OCI-LY7 (cell line): ENCODE measurements at regions not wholly inside any gene's neighbourhood (a gene's known extent, or its start where the extent isn't known, plus 50 kb on each side); places are given as distances from the start of the nearest gene placed in this dataset.

Source experiments
- BruUV-seq: library from RNA; stranded (reverse); fragments of 400-500 nt; replicated peaks from 2 replicates; lab custom pipeline; 2021; lab: Mats Ljungman, UMichigan
- CTCF ChIA-PET: fragments of 300-600 bp; sonication (Branson Sonifier 250); formaldehyde crosslinking; loops from one replicate; lab custom pipeline; 2022; ENCODE audit warnings: antibody characterized with exemption; ENCODE audit not compliant: unreplicated experiment; lab: Charles Lee
- POLR2A ChIA-PET: fragments of 300-600 bp; sonication (Branson Sonifier 250); formaldehyde crosslinking; loops from one replicate; lab custom pipeline; 2022; ENCODE audit warnings: antibody characterized with exemption; lab: Charles Lee
- DNase-seq: peaks from one replicate; pipeline ENCODE4 v3.0.0-alpha.2; 2015; ENCODE audit warnings: low spot score
- H2AFZ ChIP-seq: fragments of 200-600 bp; sonication (generic), shearing (Covaris generic); 2 replicates; pipeline ENCODE4 v1.6.1; 2014; ENCODE audit warnings: mild to moderate bottlenecking, antibody characterized with exemption, low read length, moderate library complexity
- H3K27ac ChIP-seq: fragments of 200-600 bp; sonication (generic); 2 replicates; pipeline ENCODE4 v1.5.1; 2014; ENCODE audit warnings: mixed run types, low read depth, mild to moderate bottlenecking, moderate library complexity, low read length, inconsistent platforms; ENCODE audit not compliant: poor library complexity, severe bottlenecking
- H3K36me3 ChIP-seq: fragments of 200-600 bp; sonication (generic); 2 replicates; pipeline ENCODE4 v1.6.1; 2014; ENCODE audit warnings: mild to moderate bottlenecking, antibody characterized with exemption, low read length, moderate library complexity, mixed read lengths; ENCODE audit not compliant: insufficient read depth
- H3K4me1 ChIP-seq: fragments of 200-600 bp; sonication (generic); 2 replicates; pipeline ENCODE4 v1.5.1; 2014; ENCODE audit warnings: mild to moderate bottlenecking, low read length; ENCODE audit not compliant: insufficient read depth, poor library complexity, severe bottlenecking
- H3K4me2 ChIP-seq: fragments of 200-600 bp; sonication (generic); 2 replicates; pipeline ENCODE4 v1.6.1; 2014; ENCODE audit warnings: mild to moderate bottlenecking, low read length
- H3K4me3 ChIP-seq: fragments of 200-600 bp; sonication (generic); 2 replicates; pipeline ENCODE4 v1.5.1; 2014; ENCODE audit warnings: mild to moderate bottlenecking, low read depth, low read length; ENCODE audit not compliant: poor library complexity, severe bottlenecking
- H3K79me2 ChIP-seq: fragments of 200-600 bp; sonication (generic); 2 replicates; pipeline ENCODE4 v1.6.1; 2016; ENCODE audit warnings: low read depth, mild to moderate bottlenecking, low read length, moderate library complexity, mixed read lengths; ENCODE audit not compliant: insufficient read depth
- H3K9me2 ChIP-seq: fragments of 200-600 bp; sonication (generic); 2 replicates; pipeline ENCODE4 v1.6.1; 2016; ENCODE audit warnings: mild to moderate bottlenecking, low read length, mixed read lengths; ENCODE audit not compliant: insufficient read depth
- H3K9me3 ChIP-seq: fragments of 200-600 bp; sonication (generic); 2 replicates; pipeline ENCODE4 v1.6.1; 2014; ENCODE audit warnings: mild to moderate bottlenecking, mixed run types, low read length, mixed read lengths
- H4K20me1 ChIP-seq: fragments of 200-600 bp; sonication (generic); 2 replicates; pipeline ENCODE4 v1.6.1; 2014; ENCODE audit warnings: mild to moderate bottlenecking, antibody characterized with exemption, low read length, moderate library complexity, mixed read lengths; ENCODE audit not compliant: insufficient read depth
- EZH2phosphoT487 ChIP-seq: fragments of 200-600 bp; sonication (generic); IDR thresholded peaks from 2 replicates; pipeline ENCODE4 v1.6.1; 2018; ENCODE audit warnings: low read depth, borderline replicate concordance, mild to moderate bottlenecking, mixed run types, antibody characterized with exemption, low read length, moderate library complexity, mixed read lengths
- intact Hi-C: fragments of 100-400 bp; cut with micrococcal nuclease; formaldehyde crosslinking; loops from one replicate; pipeline ENCODE4 v1.10.0; 2022; ENCODE audit not compliant: unreplicated experiment
- TF ChIP-seq, protein P1 (sequence below): fragments of 200-600 bp; sonication (generic); conservative IDR thresholded peaks from 2 replicates; pipeline ENCODE4 v1.5.1; 2014; ENCODE audit warnings: mild to moderate bottlenecking, antibody characterized with exemption, low read length, moderate library complexity, mixed read lengths

DNA sequence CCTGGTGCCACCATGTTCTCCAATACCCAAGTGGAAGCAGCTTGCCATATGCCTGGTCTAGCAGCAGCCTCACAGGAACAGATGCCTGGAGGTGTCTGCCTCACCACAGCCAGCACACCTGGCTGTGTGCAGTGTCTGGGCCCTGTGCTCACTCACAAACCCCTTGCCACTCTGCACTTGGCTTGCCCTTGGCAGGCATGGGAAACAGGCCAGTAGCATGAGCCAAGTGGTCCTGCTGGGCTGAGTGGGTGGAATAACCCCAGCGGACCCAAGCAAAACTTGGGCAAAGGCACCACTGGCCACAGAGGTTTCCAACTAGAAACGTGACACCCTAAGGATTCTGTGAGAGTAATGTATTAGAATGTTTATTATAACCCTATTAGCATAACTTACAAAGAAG lies 600.5 kb upstream of the GJE1 start:
- H3K4me2 ChIP-seq, result no peak overlapping the region
- ChIA-PET CTCF (no interaction called here), POLR2A (interaction anchor here (1.3 kb wide), 1 partner anchor 9 kb away, joined by 3 read pairs; no protein-coding TSS in a partner anchor)
- no peaks in the 10 kb centered on the region for H3K79me2 ChIP-seq
- no peaks in the 10 kb centered on the region for H3K9me2 ChIP-seq
- no peaks in the 10 kb centered on the region for H3K4me1 ChIP-seq
- H3K27ac ChIP-seq, result no peak overlapping the region
- no peak overlapping the region for H2AFZ ChIP-seq
- H3K9me3 ChIP-seq, result no peaks in the 10 kb centered on the region
- DNase-seq, result no peak
- intact Hi-C loops, result no loop called here
- no peaks in the 10 kb centered on the region for H4K20me1 ChIP-seq
- no TSS peak for BruUV-seq
- TF ChIP-seq EZH2phosphoT487, result no peak
- TF ChIP-seq, protein P1, sequence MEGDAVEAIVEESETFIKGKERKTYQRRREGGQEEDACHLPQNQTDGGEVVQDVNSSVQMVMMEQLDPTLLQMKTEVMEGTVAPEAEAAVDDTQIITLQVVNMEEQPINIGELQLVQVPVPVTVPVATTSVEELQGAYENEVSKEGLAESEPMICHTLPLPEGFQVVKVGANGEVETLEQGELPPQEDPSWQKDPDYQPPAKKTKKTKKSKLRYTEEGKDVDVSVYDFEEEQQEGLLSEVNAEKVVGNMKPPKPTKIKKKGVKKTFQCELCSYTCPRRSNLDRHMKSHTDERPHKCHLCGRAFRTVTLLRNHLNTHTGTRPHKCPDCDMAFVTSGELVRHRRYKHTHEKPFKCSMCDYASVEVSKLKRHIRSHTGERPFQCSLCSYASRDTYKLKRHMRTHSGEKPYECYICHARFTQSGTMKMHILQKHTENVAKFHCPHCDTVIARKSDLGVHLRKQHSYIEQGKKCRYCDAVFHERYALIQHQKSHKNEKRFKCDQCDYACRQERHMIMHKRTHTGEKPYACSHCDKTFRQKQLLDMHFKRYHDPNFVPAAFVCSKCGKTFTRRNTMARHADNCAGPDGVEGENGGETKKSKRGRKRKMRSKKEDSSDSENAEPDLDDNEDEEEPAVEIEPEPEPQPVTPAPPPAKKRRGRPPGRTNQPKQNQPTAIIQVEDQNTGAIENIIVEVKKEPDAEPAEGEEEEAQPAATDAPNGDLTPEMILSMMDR, result no peak
- H3K4me3 ChIP-seq, result no peak overlapping the region
- no peaks in the 10 kb centered on the region for H3K36me3 ChIP-seq

DNA sequence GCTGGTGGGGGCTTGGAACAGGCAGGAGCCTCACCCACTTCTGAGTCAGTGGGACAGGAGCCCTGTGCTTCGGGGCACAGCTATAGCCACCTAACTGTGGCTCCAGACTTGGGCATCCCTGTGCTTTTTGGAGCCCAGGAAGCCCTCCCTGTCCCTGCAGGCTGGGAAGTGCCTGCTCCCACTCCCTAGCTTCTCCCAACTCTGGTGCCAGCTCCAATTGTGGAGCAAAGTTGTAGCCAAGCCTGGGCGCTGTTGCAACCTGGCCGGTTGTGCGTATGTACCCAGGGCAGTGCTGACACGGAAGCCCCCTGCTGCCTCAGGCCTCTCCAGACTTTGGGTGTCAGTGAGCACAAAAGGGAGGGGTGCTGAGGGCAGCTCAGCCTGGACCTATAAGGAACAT lies 601.7 kb upstream of the GJE1 start:
- no peak overlapping the region for H3K4me2 ChIP-seq
- ChIA-PET CTCF (no interaction called here), POLR2A (interaction anchor here (1.3 kb wide), 1 partner anchor 8 kb away, joined by 3 read pairs; no protein-coding TSS in a partner anchor)
- H3K36me3 ChIP-seq, result no peaks in the 10 kb centered on the region
- no peaks in the 10 kb centered on the region for H3K79me2 ChIP-seq
- DNase-seq, result no peak
- TF ChIP-seq EZH2phosphoT487, result no peak
- TF ChIP-seq, protein P1, result no peak
- no peaks in the 10 kb centered on the region for H4K20me1 ChIP-seq
- H3K4me3 ChIP-seq, result no peak overlapping the region
- intact Hi-C loops, result no loop called here
- no peaks in the 10 kb centered on the region for H3K9me2 ChIP-seq
- H2AFZ ChIP-seq, result no peak overlapping the region
- no peaks in the 10 kb centered on the region for H3K4me1 ChIP-seq
- no peaks in the 10 kb centered on the region for H3K9me3 ChIP-seq
- no TSS peak for BruUV-seq
- H3K27ac ChIP-seq, result no peak overlapping the region

DNA sequence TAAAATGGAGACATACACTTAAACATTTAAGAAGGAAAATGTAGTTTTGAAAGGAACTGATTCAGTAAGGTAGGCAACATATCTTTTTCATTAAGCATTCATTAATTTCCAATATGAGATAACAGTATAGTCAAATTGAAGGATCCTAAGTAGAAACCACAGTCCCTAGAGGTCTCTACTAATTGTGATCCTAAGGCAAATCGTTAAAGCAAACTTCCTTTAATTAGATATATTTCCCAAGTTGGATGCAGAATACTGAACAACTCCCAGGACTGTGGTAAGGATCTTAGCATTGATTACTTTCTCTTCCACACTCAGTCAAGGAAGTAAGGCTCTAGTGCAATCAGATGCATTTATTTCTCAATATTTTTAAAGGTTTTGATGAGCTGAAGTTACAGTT lies 604.1 kb upstream of the GJE1 start:
- Histone ChIP-seq H3K36me3 (no peaks in the 10 kb centered on the region), H3K4me2 (no peak overlapping the region), H4K20me1 (no peaks in the 10 kb centered on the region), H3K79me2 (no peaks in the 10 kb centered on the region), H3K9me2 (no peaks in the 10 kb centered on the region), H2AFZ (no peak overlapping the region), H3K27ac (no peak overlapping the region), H3K9me3 (no peaks in the 10 kb centered on the region), H3K4me3 (no peak overlapping the region), H3K4me1 (no peaks in the 10 kb centered on the region)
- no peak for DNase-seq
- CTCF ChIA-PET, result no interaction called here
- no peak for TF ChIP-seq EZH2phosphoT487
- TF ChIP-seq, protein P1, result no peak
- BruUV-seq, result no TSS peak
- intact Hi-C loops, result no loop called here
- POLR2A ChIA-PET, result interaction anchor here (0.7 kb wide), 1 partner anchor 19 kb away, joined by 4 read pairs; no protein-coding TSS in a partner anchor
